ENCODE measurements at regions not wholly inside any gene's neighbourhood (a gene's known extent, or its start where the extent isn't known, plus 50 kb on each side); places are given as distances from the start of the nearest gene placed in this dataset.

DNA sequence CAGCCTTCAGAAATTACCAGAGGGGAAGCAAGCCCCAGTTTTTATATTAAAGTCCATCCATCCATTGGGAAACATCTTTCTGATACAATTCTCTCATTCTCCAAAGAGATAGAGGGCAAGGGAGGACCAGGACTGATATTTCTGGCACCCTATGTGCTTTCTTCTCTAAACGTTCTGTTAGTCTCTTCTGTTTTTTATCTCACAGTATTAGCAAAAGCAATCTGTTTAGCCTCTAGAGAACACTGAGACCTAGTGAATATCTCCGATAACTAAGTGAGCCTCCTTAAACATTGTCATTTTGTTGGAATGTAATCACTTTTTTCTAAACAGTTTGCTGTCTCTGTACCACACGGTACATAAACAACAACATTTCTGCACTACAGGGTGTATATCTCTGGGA is 464.6 kb downstream of the JRKL start:
- Histone ChIP-seq H4K91ac (ENCODE audit: insufficient read depth, low read depth, low read length) (no peak overlapping the region), H3K9ac (ENCODE audit: low read depth, low read length) (no peak overlapping the region), H3K4me1 (ENCODE audit: control insufficient read depth, insufficient read depth, low read length) (no peaks in the 10 kb centered on the region), H3K79me1 (ENCODE audit: low read depth in 1 of 2, low read length in 2 of 2) (no peaks in the 10 kb centered on the region), H3K23ac (ENCODE audit: low read depth, low read length) (no peak overlapping the region), H3K9me1 (ENCODE audit: insufficient read depth, low read length) (no peaks in the 10 kb centered on the region), H3K9me3 (ENCODE audit: control insufficient read depth, insufficient read depth, low read length) (no peaks in the 10 kb centered on the region), H4K8ac (ENCODE audit: low read depth in 2 of 2, low read length in 2 of 2) (no peak overlapping the region), H2BK120ac (ENCODE audit: low read depth, low read length) (no peak overlapping the region), H3K4ac (ENCODE audit: low read depth, low read length) (no peak overlapping the region), H2AFZ (replicated peaks; ENCODE audit: low read length, poor library complexity) (no peak overlapping the region), H3K56ac (ENCODE audit: extremely low read depth, insufficient read depth, low read length) (no peak overlapping the region), H2BK20ac (ENCODE audit: low read depth, low read length) (no peak overlapping the region), H2AK5ac (ENCODE audit: low read depth, low read length) (no peak overlapping the region), H3K14ac (replicated peaks; ENCODE audit: low read depth, low read length) (no peak overlapping the region), H2BK15ac (ENCODE audit: low read depth, low read length) (no peak overlapping the region), H3K27me3 (ENCODE audit: control insufficient read depth, insufficient read depth, low read length) (no peaks in the 10 kb centered on the region), H3K18ac (ENCODE audit: low read depth, low read length) (no peak overlapping the region), H3K4me2 (ENCODE audit: low read depth, low read length) (no peak overlapping the region), H4K20me1 (ENCODE audit: insufficient read depth, low read length) (no peaks in the 10 kb centered on the region), H2BK5ac (ENCODE audit: low read depth, low read length, poor library complexity, severe bottlenecking) (no peak overlapping the region), H3K4me3 (ENCODE audit: insufficient read depth, low read depth, low read length) (no peak overlapping the region), H2AK9ac (replicated peaks; ENCODE audit: low read depth, low read length, poor library complexity) (no peak overlapping the region), H4K5ac (ENCODE audit: low read depth, low read length) (no peak overlapping the region), H3K36me3 (ENCODE audit: control insufficient read depth, insufficient read depth, low read length) (no peaks in the 10 kb centered on the region), H3K27ac (ENCODE audit: insufficient read depth, low read length) (no peak overlapping the region)
- in situ Hi-C loops (cut with MboI; ENCODE audit: low sequenced_read_pairs): no loop called here
- ATAC-seq (ENCODE audit: low read depth): no peak
- ChIA-PET POLR2A (ENCODE audit: unreplicated experiment) (no interaction called here), CTCF (no interaction called here)
- no TSS peak for BruUV-seq (replicated peaks)
- DNase-seq: no peak
- intact Hi-C loops (cut with micrococcal nuclease): no loop called here
- TF ChIP-seq SMC3 (IDR thresholded peaks at IDR 0.05; ENCODE audit: low read depth, low read length) (no peak), MXI1 (IDR thresholded peaks at IDR 0.05; ENCODE audit: borderline replicate concordance, low read depth, low read length) (no peak), MAZ (IDR thresholded peaks at IDR 0.05; ENCODE audit: borderline replicate concordance, low read depth, low read length) (no peak), NFE2L2 (IDR thresholded peaks at IDR 0.05; ENCODE audit: low read depth, low read length) (no peak), CTCF (conservative IDR thresholded peaks at IDR 0.05; ENCODE audit: low read depth, low read length) (no peak), BHLHE40 (IDR thresholded peaks at IDR 0.05; ENCODE audit: low read depth, low read length) (no peak), RFX5 (IDR thresholded peaks at IDR 0.05; ENCODE audit: low read depth, low read length) (no peak), FOS (IDR thresholded peaks at IDR 0.05; ENCODE audit: low read depth, low read length) (no peak), RAD21 (IDR thresholded peaks at IDR 0.05; ENCODE audit: low read length) (no peak), MAFK (IDR thresholded peaks at IDR 0.05; ENCODE audit: low read depth, low read length) (no peak), RCOR1 (IDR thresholded peaks at IDR 0.05; ENCODE audit: insufficient replicate concordance, low read length) (no peak), ELK1 (IDR thresholded peaks at IDR 0.05; ENCODE audit: borderline replicate concordance, low read depth, low read length) (no peak), POLR2A (IDR thresholded peaks at IDR 0.05; ENCODE audit: low read depth, low read length) (no peak)
- TF ChIP-seq, protein P1, sequence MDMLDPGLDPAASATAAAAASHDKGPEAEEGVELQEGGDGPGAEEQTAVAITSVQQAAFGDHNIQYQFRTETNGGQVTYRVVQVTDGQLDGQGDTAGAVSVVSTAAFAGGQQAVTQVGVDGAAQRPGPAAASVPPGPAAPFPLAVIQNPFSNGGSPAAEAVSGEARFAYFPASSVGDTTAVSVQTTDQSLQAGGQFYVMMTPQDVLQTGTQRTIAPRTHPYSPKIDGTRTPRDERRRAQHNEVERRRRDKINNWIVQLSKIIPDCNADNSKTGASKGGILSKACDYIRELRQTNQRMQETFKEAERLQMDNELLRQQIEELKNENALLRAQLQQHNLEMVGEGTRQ (IDR thresholded peaks at IDR 0.05; ENCODE audit: low read depth, low read length): no peak
- WGBS, 2 experiments (ENCODE audit: extremely low coverage in 2 of 2, insufficient read length in 1 of 2): no CpG with 5 or more reads among the region's 3 CpGs
- dilution Hi-C loops (cut with HindIII; ENCODE audit: low sequenced_read_pairs, unreplicated experiment): no loop called here

All from IMR-90 (cell line).